HG03064 (cell line): ENCODE measurements at regions not wholly inside any gene's neighbourhood (a gene's known extent, or its start where the extent isn't known, plus 50 kb on each side); places are given as distances from the start of the nearest gene placed in this dataset.

Experiments
- ATAC-seq: cut with Tn5 transposase; IDR thresholded peaks from one replicate; pipeline ENCODE4 v1.9.1; 2021; ENCODE audit warnings: low read depth; ENCODE audit not compliant: unreplicated experiment

DNA sequence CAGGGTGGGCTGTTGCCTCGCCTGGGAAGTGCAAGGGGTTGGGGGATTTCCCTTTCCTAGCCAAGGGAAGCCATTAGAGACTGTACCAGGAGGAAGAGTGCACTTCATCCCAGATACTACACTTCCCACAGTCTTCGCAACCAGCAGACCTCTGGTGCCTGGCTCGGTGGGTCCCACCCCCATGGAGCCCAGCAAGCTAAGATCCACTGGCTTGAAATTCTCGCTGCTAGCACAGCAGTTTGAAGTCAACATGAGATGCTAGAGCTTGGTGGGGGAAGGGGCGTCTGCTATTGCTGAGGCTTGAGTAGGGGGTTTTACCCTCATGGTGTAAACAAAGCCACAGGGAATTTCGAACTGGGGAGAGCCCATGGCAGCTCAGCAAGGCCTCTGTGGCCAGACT, 586.4 kb downstream of the HTR1A start:
- no peak for ATAC-seq

DNA sequence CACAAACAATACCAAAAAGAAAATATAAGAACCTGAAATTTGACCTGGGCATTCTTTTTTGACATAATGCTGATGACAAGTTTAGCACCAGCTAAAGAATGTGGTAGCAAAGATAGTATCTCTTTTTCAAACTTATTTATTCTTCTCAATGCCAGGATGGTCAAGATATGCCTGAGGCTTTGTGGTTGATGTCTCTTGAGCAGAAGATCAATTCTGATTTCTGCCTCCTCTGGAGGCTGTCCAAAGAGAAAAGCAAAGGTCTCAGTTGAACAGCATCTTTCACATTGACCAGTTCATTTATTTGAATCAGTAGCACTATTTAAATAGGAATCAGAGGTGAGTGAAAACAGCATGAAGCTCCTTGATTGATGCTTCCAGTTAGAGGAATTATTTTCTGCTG, 588.2 kb downstream of the HTR1A start:
- ATAC-seq, result no peak

DNA sequence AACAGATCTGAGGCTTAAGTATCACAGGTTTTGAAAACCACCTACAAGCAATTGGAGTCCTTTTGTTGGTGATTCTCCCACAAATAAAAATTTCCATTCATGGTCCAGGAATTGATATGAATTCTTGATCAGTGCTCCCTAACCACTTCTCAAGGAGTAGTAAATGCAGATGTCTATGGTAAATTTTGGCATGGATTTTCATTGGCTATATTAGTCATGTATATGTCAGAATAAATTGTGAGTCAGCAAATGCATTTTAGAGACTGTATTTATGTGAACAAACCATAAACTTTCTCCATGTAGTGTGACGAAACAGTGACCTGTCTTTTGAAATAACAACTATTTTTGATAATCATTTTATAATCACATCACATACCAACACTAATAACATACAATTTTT, 611.1 kb downstream of the HTR1A start:
- ATAC-seq, result no peak

DNA sequence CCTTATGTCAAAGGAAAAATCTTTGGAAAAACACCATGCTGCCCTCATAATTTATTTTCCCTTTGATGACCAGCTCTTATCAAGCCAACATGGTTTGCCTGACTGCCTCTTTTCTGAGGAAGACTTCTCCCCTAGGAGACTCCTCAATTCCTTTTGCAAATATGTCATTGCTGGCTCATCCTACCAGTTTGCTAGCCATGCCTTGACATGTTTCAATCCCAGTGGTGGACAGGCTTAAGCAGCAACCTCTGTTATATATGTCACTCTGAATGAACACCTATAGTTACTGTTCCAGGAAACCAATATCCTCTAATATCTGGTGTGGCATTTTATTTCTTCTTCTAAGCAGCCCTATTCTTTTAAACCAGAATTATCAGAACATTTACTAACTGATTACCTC, 615.8 kb downstream of the HTR1A start:
- ATAC-seq, result no peak

DNA sequence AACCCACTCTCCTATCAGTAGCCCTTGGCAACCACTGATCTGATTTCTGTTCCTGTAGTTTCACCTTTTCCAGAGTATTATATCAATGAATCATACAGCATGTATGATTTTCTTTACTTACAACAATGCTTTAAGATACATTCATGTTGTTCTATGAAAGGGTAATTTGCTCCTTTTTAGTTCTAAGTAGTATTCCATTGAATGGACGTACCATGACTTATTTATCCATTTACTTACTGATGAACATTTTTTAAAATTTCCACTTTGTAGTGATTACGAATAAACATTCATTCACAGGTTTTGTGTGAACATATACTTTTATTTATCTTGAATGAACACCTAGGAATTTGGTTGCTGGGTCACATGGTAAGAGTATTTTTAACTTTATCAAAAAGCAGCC, 620.8 kb downstream of the HTR1A start:
- ATAC-seq, result no peak

DNA sequence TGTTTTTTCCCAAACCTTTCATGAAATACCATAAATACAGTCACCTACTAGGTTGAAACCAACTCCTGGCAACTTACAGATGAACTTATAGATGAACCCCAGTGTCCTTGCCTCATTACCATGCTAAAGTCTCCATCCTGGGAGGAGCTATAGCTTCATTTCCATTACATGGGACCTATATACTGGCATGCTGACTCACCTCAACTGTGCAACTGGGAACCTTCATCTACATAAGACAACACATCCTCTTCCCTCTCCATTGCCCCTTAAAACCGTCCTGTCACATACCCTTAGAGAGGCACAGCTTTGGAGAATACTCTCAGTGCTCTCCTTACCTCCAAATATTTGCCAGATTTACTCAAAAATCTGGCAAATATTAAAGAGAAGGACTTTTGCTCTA, 638.3 kb downstream of the HTR1A start:
- no peak for ATAC-seq

DNA sequence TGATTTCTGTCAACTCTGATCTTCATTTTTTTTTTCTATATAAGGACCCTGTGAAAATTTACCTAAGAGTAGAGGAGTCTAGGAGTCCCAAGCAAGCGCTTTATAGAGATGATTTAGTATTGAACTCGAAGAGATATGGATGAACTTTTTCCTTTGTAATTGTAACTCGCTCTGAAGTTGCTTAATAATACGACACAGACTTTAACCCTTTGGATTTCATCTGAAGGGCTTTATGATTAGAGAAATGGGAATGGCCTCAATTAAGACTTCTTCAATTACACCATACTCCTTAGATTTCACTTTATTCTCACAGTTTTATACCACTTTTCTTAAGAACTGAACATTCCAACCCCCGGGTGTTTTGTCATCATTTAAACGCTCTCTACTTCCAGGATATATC, 647.7 kb downstream of the HTR1A start:
- no peak for ATAC-seq

DNA sequence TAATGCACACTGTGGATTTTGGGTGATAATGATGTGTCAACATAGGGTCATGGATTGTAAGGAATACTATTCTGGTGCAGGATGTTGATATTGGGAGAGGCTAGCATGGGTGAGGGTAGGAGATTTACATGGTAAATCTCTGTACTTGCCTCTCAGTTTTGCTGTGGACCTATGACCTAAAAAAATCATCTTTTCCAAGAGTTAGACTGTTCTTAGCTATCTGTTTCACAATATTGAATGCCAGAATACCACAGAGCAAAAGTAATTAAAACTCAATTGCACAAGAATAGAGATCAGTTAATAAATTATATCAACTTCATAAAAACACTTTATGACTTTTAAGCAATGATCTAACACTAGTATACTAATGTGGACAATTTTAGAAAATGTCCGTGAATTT, 651.6 kb downstream of the HTR1A start:
- no peak for ATAC-seq

DNA sequence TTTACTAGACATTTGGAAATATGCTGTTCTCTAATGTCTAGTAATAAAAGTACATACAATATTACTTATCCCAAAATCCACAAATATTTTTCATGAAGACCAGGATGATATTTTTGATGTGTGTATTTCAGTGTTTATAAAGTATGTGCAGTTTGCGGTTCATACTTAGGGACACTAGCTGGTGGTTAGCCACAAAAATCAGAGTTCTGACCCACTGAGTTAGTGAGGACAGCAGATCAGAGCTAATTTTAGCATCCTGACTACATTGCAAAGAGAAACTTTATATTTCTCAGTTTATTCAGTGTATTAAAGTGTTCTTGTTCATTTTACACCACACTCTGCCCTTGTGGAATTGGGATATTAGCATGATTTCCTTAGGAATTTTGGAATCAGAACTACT, 655.3 kb downstream of the HTR1A start:
- ATAC-seq, result no peak

DNA sequence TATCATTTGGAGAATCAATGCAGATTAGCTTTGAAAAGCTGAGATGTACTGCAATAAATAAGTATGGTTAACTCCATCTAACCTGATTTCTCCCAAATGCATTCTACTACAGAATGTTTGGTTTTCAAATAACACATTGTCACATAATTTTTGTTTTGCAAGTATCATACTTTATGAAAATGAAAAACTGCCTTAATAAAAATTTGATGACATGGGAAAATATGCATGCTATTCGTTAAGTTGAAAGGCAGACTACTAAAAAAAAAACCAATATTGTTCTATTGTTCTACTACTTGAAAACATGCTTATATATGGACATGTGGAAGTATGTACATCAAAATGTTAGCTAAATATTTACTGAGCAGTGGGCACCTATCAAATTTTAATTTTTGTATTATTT, 668.9 kb downstream of the HTR1A start:
- no peak for ATAC-seq

DNA sequence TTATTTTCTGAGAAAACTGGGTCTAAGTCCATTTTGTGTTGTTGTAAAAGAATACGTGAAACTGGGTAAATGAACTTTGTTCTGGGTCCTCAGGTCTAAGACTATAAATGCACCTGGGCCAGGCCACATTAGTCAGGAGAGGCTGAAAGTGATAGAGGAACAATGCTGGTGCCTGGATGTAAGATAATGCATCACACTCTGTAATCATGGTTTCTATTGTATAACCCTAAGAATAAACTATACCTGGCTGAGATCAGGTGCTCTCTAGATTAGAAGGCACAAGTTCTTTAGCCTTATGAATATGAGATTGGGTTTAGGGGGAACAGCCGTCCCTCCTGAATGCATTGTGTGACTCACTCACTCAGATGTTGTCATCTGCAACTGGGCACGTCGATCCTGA, 675.5 kb downstream of the HTR1A start:
- no peak for ATAC-seq

DNA sequence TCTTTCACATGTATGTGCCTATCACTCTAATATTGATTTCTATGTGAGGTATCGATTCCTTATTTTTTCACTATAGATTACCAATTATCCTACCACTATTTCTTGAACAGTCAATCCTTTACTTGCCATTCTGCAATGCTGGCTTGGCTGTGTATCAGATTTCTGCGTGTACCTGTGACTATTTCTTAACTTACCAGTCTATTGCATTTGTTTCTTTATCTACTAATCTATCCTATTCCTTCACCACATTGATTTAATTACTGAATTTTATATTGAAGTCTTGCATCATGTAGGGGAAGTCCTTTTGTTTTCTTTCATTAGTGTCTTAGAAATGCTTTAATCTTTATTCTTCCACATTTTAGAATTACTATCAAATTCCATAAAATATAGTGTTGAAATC, 684.8 kb downstream of the LRRC70 start:
- no peak for ATAC-seq

DNA sequence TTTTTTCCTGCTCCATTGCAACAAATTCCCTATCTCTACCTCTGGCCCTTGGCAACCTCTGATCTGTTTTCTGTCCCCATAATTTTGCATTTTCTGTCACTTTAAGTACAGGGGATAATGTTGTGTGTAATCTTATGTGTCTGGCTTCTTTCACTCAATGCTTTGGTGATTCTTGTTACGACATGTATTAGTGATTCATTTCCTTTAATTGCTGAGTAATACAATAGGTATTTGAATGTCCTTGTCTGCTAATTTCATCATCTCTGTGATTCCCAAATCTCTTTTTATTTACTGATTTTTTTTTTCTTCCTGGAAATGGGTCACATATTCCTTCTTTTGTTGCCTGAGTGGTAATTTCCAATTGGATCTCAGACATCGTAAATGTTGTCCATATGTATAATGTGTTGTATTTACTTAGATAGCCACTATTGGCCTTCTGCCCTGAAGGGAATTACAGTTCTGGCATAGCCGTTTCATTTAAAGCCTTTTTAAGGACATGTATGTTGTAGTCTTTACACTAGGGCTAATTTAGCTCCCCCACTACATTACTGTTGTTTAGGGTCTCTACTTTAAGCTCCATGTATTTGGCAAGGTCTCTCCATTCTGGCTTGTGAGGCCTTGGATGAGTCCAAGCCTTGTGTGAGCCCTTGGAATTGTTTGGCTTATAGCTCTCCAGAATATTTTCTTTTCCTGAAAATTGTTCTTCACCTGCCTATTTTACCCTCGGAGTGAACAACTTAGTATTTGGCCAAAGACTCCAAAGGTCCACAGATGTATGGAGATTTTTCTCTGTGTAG, 683.8 kb downstream of the LRRC70 start:
- ATAC-seq, result no peak

DNA sequence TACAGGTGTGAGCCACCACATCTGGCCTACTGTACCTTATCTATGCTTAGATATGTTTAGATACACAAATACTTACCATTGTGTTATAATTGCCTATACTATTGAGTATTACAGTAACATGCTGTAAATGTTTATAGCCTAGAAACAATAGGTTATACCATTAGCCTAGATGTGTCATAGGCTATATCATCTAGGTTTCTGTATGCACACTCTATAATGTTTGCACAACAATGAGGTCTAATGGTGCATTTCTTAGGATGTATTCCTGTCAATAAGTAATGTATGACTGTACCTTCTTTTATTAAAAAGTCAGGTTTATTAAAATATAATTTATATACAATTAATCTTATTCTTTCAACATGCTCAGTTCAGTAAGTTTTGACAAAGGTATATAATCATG, 683.1 kb downstream of the LRRC70 start:
- no peak for ATAC-seq

DNA sequence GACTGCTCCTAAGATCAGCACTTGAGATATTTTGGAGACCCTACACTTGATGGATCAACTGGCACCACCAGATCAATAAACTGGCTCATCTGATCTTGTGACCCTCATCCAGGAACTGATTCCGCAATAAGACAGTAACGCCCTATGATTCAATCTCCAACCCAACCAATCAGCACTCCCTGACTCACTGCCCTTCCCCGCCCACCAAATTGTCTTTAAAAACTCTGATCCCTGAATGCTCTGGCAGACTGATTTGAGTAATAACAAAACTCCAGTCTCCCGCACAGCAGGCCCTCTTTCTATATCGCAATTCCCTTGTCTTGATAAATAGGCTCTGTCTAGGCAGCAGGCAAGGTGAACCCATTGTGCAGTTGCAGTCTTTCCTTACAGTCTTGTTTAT, 677.0 kb downstream of the LRRC70 start:
- no peak for ATAC-seq

DNA sequence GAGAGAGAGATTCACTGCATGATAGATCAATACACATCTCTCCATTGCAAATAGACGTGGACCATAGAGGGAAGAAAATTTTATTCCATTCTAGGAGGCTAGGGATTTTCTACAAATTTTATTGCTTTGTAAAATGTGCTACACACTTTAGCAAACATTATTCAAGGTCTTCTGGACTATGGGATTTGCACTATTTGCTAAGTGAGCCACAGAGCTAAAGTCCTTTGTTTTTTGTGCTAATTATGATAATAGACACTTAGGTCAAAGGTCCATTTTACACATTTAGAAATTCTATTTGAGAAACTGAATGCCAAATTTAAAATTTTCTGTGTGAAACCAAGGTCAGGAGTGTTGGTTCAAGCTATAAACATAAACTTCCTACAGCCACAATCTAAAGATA, 672.3 kb downstream of the LRRC70 start:
- ATAC-seq, result no peak

DNA sequence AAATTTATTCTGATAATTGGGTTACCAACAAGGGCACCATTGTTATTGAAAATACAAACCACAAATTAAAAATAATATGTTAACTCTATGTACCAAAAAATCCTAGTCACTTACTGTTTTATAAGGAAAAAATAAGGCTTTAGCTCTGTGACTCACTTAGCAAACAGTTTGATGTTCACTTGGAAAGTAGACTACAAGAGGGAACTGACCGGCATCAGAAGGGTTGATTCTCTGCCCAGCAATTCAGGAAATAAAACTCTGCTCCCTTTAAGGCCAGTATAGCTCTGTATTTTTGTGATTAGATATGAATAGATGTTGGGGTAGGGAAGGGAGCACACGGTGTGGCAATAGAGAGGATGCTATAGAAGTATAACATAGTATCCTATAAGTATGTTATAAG, 671.3 kb downstream of the LRRC70 start:
- ATAC-seq, result no peak

DNA sequence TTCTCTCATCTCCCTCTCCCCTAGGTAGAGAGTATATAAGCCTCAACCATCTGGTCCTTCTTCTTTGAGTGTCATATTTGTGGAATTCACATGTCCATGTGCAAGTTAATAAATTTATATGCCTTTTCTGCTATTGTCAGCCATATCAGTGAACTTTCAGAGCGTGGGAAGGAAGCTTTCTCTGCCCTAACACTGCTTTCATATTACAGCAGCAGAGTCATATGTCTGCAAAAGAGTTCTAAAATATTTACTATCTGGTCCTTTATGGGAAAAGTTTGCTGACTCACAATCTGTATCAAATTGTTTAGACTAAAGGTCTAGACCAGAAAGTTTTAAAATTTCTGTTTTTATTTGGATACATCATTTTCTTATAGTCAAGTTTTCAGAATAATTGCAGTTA, 669.0 kb downstream of the LRRC70 start:
- no peak for ATAC-seq

DNA sequence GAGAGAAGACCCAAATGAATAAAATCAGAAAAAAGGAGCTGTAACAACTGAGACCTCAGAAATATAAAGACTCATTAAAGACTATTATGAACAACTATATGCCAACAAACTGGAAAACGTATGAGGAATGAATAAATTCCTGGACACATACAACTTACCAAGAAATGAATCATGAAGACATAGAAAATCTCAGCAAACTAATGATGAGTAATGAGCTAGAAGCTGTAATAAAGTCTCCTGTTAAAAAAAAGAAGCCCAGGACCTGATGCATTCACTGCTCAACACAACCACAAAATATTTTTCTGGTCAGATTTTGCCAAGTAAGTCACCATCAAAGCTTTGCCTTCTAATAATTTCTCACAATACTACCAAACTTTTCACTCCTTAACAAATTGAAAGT, 666.7 kb downstream of the LRRC70 start:
- ATAC-seq, result no peak

DNA sequence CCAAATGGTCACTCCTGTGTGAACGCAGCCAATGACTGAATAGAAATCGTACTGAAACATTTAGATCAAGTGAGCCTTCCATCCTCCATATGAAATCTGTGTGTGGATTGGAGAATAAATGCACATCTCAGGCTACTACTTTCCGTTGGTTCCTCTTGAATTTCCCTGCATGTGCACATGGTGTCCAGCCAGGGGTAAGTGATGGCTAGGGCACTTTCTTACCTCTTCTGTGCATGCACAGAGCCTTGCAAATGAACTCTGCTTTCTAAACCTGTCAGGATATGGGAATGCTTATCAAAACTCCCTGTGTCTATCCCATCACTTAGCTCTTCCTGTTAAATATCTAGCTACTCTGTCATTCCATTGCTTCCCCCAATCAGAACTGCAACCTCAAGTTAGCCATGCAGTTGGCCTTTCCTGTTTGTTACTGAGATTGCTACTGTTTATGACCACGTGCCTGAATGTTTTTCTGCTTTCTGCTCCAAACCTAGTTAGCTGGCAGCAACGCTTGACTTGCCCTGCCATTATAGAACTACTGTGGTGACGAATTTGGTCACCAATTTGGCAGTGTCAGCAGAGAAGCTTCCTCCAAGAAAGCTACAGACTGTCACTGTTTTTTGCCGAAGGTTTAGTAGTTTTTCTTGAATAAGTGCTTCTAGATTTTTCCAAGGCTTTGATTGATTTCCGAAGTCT, 661.6 kb downstream of the LRRC70 start:
- no peak for ATAC-seq

DNA sequence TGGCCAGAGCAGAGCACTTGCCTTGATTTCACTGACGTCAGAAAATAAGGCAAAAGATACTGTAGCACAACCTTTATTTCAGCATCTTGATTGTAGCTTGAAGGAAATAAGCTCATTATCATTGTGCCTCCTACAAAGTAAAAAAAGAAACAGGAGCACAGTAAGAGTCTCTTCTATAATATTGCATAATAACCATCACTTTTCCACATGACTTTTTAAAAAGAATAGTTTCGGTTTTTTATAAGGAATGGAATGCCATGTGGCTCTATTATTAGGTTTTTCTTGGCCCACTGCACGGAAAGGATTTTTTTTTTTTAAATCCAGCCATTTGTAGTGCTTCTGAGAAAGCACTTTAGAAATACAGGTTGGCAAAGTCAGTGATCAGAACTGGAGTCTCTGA, 655.3 kb downstream of the LRRC70 start:
- no peak for ATAC-seq

DNA sequence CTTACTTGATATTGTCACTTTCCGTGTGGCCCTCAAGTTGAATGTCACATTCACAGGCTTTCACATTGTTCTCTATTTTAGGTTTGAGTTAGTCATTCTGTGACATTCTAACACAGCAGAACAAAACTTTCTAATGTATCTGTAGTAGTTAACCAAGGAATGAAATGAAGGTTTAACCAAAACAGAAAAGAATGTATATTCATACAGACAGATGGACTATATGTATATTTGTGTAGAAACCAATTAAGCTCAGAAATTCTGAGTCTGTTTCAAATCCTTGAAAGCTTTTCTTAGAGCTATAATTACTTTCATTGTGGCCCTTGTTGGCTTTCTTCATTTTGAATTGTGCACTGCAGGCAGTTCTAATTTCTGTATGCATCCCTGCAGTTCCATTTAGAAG, 654.7 kb downstream of the LRRC70 start:
- ATAC-seq, result no peak
